Large intestine (tissue), 3 donors: ENCODE measurements at regions not wholly inside any gene's neighbourhood (a gene's known extent, or its start where the extent isn't known, plus 50 kb on each side); places are given as distances from the start of the nearest gene placed in this dataset.

ENCODE experiments used
- DNase-seq, 2 donors: peaks; one replicate each; pipeline versions ENCODE4 v3.0.0 to v3.0.0-alpha.2; 2013
- H3K27ac ChIP-seq: one replicate; pipeline ENCODE4 v1.5.1; 2013; ENCODE audit warnings: low read length
- H3K27me3 ChIP-seq: 2 replicates; pipeline ENCODE4 v1.6.1; 2013; ENCODE audit warnings: low read length; ENCODE audit not compliant: control insufficient read depth, insufficient read depth
- H3K36me3 ChIP-seq: 2 replicates; pipeline ENCODE4 v1.6.1; 2013; ENCODE audit warnings: low read length; ENCODE audit not compliant: control insufficient read depth, insufficient read depth
- H3K4me1 ChIP-seq: one replicate; pipeline ENCODE4 v1.6.1; 2013; ENCODE audit warnings: low read length; ENCODE audit not compliant: control insufficient read depth, insufficient read depth
- H3K4me3 ChIP-seq: one replicate; pipeline ENCODE4 v1.5.1; 2013; ENCODE audit warnings: low read length
- H3K9me3 ChIP-seq: one replicate; pipeline ENCODE4 v1.6.1; 2013; ENCODE audit warnings: mild to moderate bottlenecking, low read depth, low read length, moderate library complexity; ENCODE audit not compliant: control insufficient read depth
- WGBS: methylation state at CpG from one replicate; pipeline ENCODE4 v1.1.5; 2013; ENCODE audit warnings: low lambda C conversion rate; ENCODE audit not compliant: insufficient coverage; 5-methylcytosine and 5-hydroxymethylcytosine counted together

- no peak overlapping the region for H3K4me3 ChIP-seq
- no peak for DNase-seq
- H3K36me3 ChIP-seq: no peaks in the 10 kb centered on the region
- no peaks in the 10 kb centered on the region for H3K27me3 ChIP-seq
- no peaks in the 10 kb centered on the region for H3K4me1 ChIP-seq
- H3K9me3 ChIP-seq: no peaks in the 10 kb centered on the region
- WGBS: no CpG with 5 or more reads among the region's 4 CpGs
- H3K27ac ChIP-seq: no peak overlapping the region
These were observed 68.8 kb upstream of the NTRK2 start for GRCh38 chr9:84600739-84601138.

- H3K27ac ChIP-seq: no peak overlapping the region
- H3K9me3 ChIP-seq: no peaks in the 10 kb centered on the region
- H3K4me3 ChIP-seq: no peak overlapping the region
- no peak for DNase-seq
- H3K27me3 ChIP-seq: no peaks in the 10 kb centered on the region
- H3K36me3 ChIP-seq: no peaks in the 10 kb centered on the region
- no peaks in the 10 kb centered on the region for H3K4me1 ChIP-seq
These were observed 65.3 kb upstream of the NTRK2 start for GRCh38 chr9:84604223-84604622.

- Histone ChIP-seq H3K4me1 (no peaks in the 10 kb centered on the region), H3K27me3 (no peaks in the 10 kb centered on the region), H3K9me3 (no peaks in the 10 kb centered on the region), H3K27ac (no peak overlapping the region), H3K4me3 (no peak overlapping the region), H3K36me3 (no peaks in the 10 kb centered on the region)
- DNase-seq: no peak
These were observed 59.8 kb upstream of the NTRK2 start for GRCh38 chr9:84609779-84610178.

GRCh38 chr9:84613431-84613830 lies 56.1 kb upstream of the NTRK2 start:
- no peak for DNase-seq
- no peak overlapping the region for H3K4me3 ChIP-seq
- H3K4me1 ChIP-seq: no peaks in the 10 kb centered on the region
- H3K27me3 ChIP-seq: no peaks in the 10 kb centered on the region
- WGBS: 57% methylated on average over 1 of the region's 2 CpGs
- no peaks in the 10 kb centered on the region for H3K36me3 ChIP-seq
- no peaks in the 10 kb centered on the region for H3K9me3 ChIP-seq
- H3K27ac ChIP-seq: no peak overlapping the region

- no peaks in the 10 kb centered on the region for H3K9me3 ChIP-seq
- H3K4me3 ChIP-seq: no peak overlapping the region
- no peaks in the 10 kb centered on the region for H3K36me3 ChIP-seq
- H3K4me1 ChIP-seq: no peaks in the 10 kb centered on the region
- DNase-seq: no peak
- H3K27ac ChIP-seq: no peak overlapping the region
- WGBS: 83% methylated on average over 1 of the region's 3 CpGs
- no peaks in the 10 kb centered on the region for H3K27me3 ChIP-seq
These were observed 54.0 kb upstream of the NTRK2 start for GRCh38 chr9:84615544-84615943.

GRCh38 chr9:84617411-84618029 lies 52.0 kb upstream of the NTRK2 start:
- H3K27ac ChIP-seq: no peak overlapping the region
- no peaks in the 10 kb centered on the region for H3K9me3 ChIP-seq
- H3K36me3 ChIP-seq: no peaks in the 10 kb centered on the region
- H3K4me1 ChIP-seq: no peaks in the 10 kb centered on the region
- DNase-seq: no peak
- WGBS: 37% methylated on average over 2 of the region's 4 CpGs
- H3K27me3 ChIP-seq: no peaks in the 10 kb centered on the region
- no peak overlapping the region for H3K4me3 ChIP-seq
